ENCODE measurements at regions not wholly inside any gene's neighbourhood (a gene's known extent, or its start where the extent isn't known, plus 50 kb on each side); places are given as distances from the start of the nearest gene placed in this dataset.
"Not testable (repeated sequence)": the region's sequence is repeated elsewhere in the genome, so short reads cannot be mapped to it uniquely, and the experiment has no call there.

- DNase-seq (ENCODE audit: low read depth) = peak; percentile 24
Observed at GRCh38 chr11:87463486-87464102, 425.9 kb downstream of the TMEM135 start.

- no peak for DNase-seq (ENCODE audit: low read depth)
Observed at GRCh38 chr11:87462171-87462570, 424.4 kb downstream of the TMEM135 start.

- DNase-seq (ENCODE audit: low read depth) = no peak
Observed at GRCh38 chr11:87460842-87461637, 423.3 kb downstream of the TMEM135 start.

GRCh38 chr11:87460279-87460678, 422.5 kb downstream of the TMEM135 start:
- no peak for DNase-seq (ENCODE audit: low read depth)

GRCh38 chr11:87459351-87459750, 421.6 kb downstream of the TMEM135 start:
- no peak for DNase-seq (ENCODE audit: low read depth)

GRCh38 chr11:87456499-87456898, 418.8 kb downstream of the TMEM135 start:
- no peak for DNase-seq (ENCODE audit: low read depth)

- DNase-seq (ENCODE audit: low read depth) = no peak
Observed at GRCh38 chr11:87455180-87455579, 417.4 kb downstream of the TMEM135 start.

GRCh38 chr11:87454241-87454640, 416.5 kb downstream of the TMEM135 start:
- DNase-seq (ENCODE audit: low read depth) = peak; percentile 23

GRCh38 chr11:87453531-87454089, 415.9 kb downstream of the TMEM135 start:
- no peak for DNase-seq (ENCODE audit: low read depth)

GRCh38 chr11:87452025-87452424, 414.3 kb downstream of the TMEM135 start:
- DNase-seq (ENCODE audit: low read depth) = not testable (repeated sequence)

GRCh38 chr11:87451395-87451794, 413.7 kb downstream of the TMEM135 start:
- DNase-seq (ENCODE audit: low read depth) = no peak

- DNase-seq (ENCODE audit: low read depth) = no peak
Observed at GRCh38 chr11:87447606-87448005, 409.9 kb downstream of the TMEM135 start.

- DNase-seq (ENCODE audit: low read depth) = peak; percentile 60
Observed at GRCh38 chr11:87444993-87445392, 407.3 kb downstream of the TMEM135 start.

- peak; percentile 37 for DNase-seq (ENCODE audit: low read depth)
Observed at GRCh38 chr11:87443707-87444106, 406.0 kb downstream of the TMEM135 start.

GRCh38 chr11:87440076-87440770, 402.5 kb downstream of the TMEM135 start:
- no peak for DNase-seq (ENCODE audit: low read depth)

- no peak for DNase-seq (ENCODE audit: low read depth)
Observed at GRCh38 chr11:87438416-87438815, 400.7 kb downstream of the TMEM135 start.

GRCh38 chr11:87437844-87438223, 400.1 kb downstream of the TMEM135 start:
- DNase-seq (ENCODE audit: low read depth) = peak; percentile 71

- no peak for DNase-seq (ENCODE audit: low read depth)
Observed at GRCh38 chr11:87437133-87437843, 399.6 kb downstream of the TMEM135 start.

GRCh38 chr11:87432022-87432421, 394.3 kb downstream of the TMEM135 start:
- DNase-seq (ENCODE audit: low read depth) = peak; percentile 15

- DNase-seq (ENCODE audit: low read depth) = no peak
Observed at GRCh38 chr11:87431392-87431791, 393.7 kb downstream of the TMEM135 start.

- no peak for DNase-seq (ENCODE audit: low read depth)
Observed at GRCh38 chr11:87430821-87431220, 393.1 kb downstream of the TMEM135 start.

- DNase-seq (ENCODE audit: low read depth) = no peak
Observed at GRCh38 chr11:87429996-87430395, 392.3 kb downstream of the TMEM135 start.
